WTC11 (cell line): ENCODE measurements at regions not wholly inside any gene's neighbourhood (a gene's known extent, or its start where the extent isn't known, plus 50 kb on each side); places are given as distances from the start of the nearest gene placed in this dataset.

ENCODE experiments used
- ATAC-seq: fragments of 200-7000 bp; cut with Tn5 transposase; 2 replicates; pipeline ENCODE4 v1.10.0; 2021; ENCODE audit warnings: mild to moderate bottlenecking, moderate library complexity
- CTCF ChIA-PET: fragments of 300-600 bp; sonication (Branson Sonifier 250); formaldehyde crosslinking; loops from one replicate; lab custom pipeline; 2021; ENCODE audit warnings: antibody characterized with exemption; lab: Charles Lee
- POLR2A ChIA-PET: fragments of 350-600 bp; sonication (Branson Sonifier 250); formaldehyde crosslinking; loops from one replicate; lab custom pipeline; 2021; ENCODE audit warnings: antibody characterized with exemption; lab: Charles Lee
- DNase-seq: peaks from one replicate; pipeline ENCODE4 v3.0.0; 2021; ENCODE audit warnings: low spot score
- H3K27ac Mint-ChIP-seq: 2 replicates; pipeline ENCODE4 v1.8.0; 2021; ENCODE audit warnings: mixed read lengths
- H3K27me3 Mint-ChIP-seq: 2 replicates; pipeline ENCODE4 v1.8.0; 2021; ENCODE audit warnings: low read depth, mild to moderate bottlenecking, moderate library complexity, mixed read lengths
- H3K36me3 Mint-ChIP-seq: 2 replicates; pipeline ENCODE4 v1.8.0; 2021; ENCODE audit warnings: mixed read lengths
- H3K4me1 Mint-ChIP-seq: 2 replicates; pipeline ENCODE4 v1.8.0; 2022; ENCODE audit warnings: mixed read lengths
- H3K4me3 Mint-ChIP-seq: 2 replicates; pipeline ENCODE4 v1.8.0; 2021; ENCODE audit warnings: mild to moderate bottlenecking, moderate library complexity, mixed read lengths
- H3K9me3 Mint-ChIP-seq: 2 replicates; pipeline ENCODE4 v1.8.0; 2021; ENCODE audit warnings: mixed read lengths
- AR ChIP-seq: fragments of 250-450 bp; sonication (Bioruptor Pico); IDR thresholded peaks from 2 replicates; pipeline ENCODE4 v1.9.0; 2021; ENCODE audit warnings: mild to moderate bottlenecking
- ATF2 ChIP-seq: sonication (generic); formaldehyde crosslinking; IDR thresholded peaks from 2 replicates; pipeline ENCODE4 v1.8.1; 2022; ENCODE audit warnings: low read depth, missing genetic modification reagents, borderline replicate concordance
- ATF3 ChIP-seq: sonication (generic); formaldehyde crosslinking; conservative IDR thresholded peaks from 2 replicates; pipeline ENCODE4 v1.8.1; 2022; ENCODE audit warnings: mild to moderate bottlenecking, missing genetic modification reagents
- CBFB ChIP-seq: sonication (generic); formaldehyde crosslinking; IDR thresholded peaks from 2 replicates; pipeline ENCODE4 v1.8.1; 2022; ENCODE audit warnings: mild to moderate bottlenecking, low read depth, missing genetic modification reagents
- CTCF ChIP-seq: fragments of 200-600 bp; IDR thresholded peaks from 2 replicates; pipeline ENCODE4 v1.8.0; 2022; ENCODE audit warnings: antibody characterized with exemption
- FOXP4 ChIP-seq: sonication (generic); formaldehyde crosslinking; IDR thresholded peaks from 2 replicates; pipeline ENCODE4 v1.8.0; 2022; ENCODE audit warnings: mild to moderate bottlenecking, missing genetic modification reagents
- GABPB1 ChIP-seq: sonication (generic); formaldehyde crosslinking; IDR thresholded peaks from 2 replicates; pipeline ENCODE4 v1.8.1; 2023; ENCODE audit warnings: mild to moderate bottlenecking, missing genetic modification reagents
- GRHL2 ChIP-seq: fragments of 250-450 bp; sonication (Bioruptor Pico); IDR thresholded peaks from 2 replicates; pipeline ENCODE4 v1.8.0; 2022; ENCODE audit warnings: mild to moderate bottlenecking, moderate library complexity; ENCODE audit not compliant: insufficient replicate concordance, severe bottlenecking
- JAZF1 ChIP-seq: fragments of 250-450 bp; sonication (Bioruptor Pico); IDR thresholded peaks from 2 replicates; pipeline ENCODE4 v1.9.0; 2021; ENCODE audit warnings: moderate library complexity, mild to moderate bottlenecking, inconsistent platforms
- MLX ChIP-seq: sonication (generic); formaldehyde crosslinking; IDR thresholded peaks from 2 replicates; pipeline ENCODE4 v1.8.1; 2023; ENCODE audit warnings: mild to moderate bottlenecking, missing genetic modification reagents, moderate library complexity
- MYBL2 ChIP-seq: sonication (generic); formaldehyde crosslinking; IDR thresholded peaks from 2 replicates; pipeline ENCODE4 v1.8.1; 2023; ENCODE audit warnings: mild to moderate bottlenecking, moderate library complexity, missing genetic modification reagents
- NFATC4 ChIP-seq: fragments of 250-450 bp; sonication (Bioruptor Pico); IDR thresholded peaks from 2 replicates; pipeline ENCODE4 v1.9.0; 2021; ENCODE audit warnings: mild to moderate bottlenecking
- NFE2L1 ChIP-seq: sonication (generic); formaldehyde crosslinking; IDR thresholded peaks from 2 replicates; pipeline ENCODE4 v1.8.1; 2023; ENCODE audit warnings: missing genetic modification reagents
- NR1H2 ChIP-seq: sonication (generic); formaldehyde crosslinking; IDR thresholded peaks from 2 replicates; pipeline ENCODE4 v1.9.0; 2021; ENCODE audit warnings: mild to moderate bottlenecking, moderate library complexity, missing genetic modification reagents
- NR2C2 ChIP-seq: sonication (generic); formaldehyde crosslinking; IDR thresholded peaks from 2 replicates; pipeline ENCODE4 v1.8.0; 2022; ENCODE audit warnings: mild to moderate bottlenecking, missing genetic modification reagents
- NR3C1 ChIP-seq: sonication (generic); formaldehyde crosslinking; conservative IDR thresholded peaks from 2 replicates; pipeline ENCODE4 v1.8.1; 2023; ENCODE audit warnings: low read depth, mild to moderate bottlenecking, missing genetic modification reagents
- TCF7 ChIP-seq: sonication (generic); formaldehyde crosslinking; IDR thresholded peaks from 2 replicates; pipeline ENCODE4 v1.8.0; 2022; ENCODE audit warnings: mild to moderate bottlenecking, low read depth, missing genetic modification reagents, moderate library complexity
- TEAD4 ChIP-seq: sonication (generic); formaldehyde crosslinking; IDR thresholded peaks from 2 replicates; pipeline ENCODE4 v1.8.0; 2022; ENCODE audit warnings: mild to moderate bottlenecking, missing genetic modification reagents
- TP53 ChIP-seq: sonication (generic); formaldehyde crosslinking; IDR thresholded peaks from 2 replicates; pipeline ENCODE4 v1.8.1; 2023; ENCODE audit warnings: mild to moderate bottlenecking, missing genetic modification reagents
- USF2 ChIP-seq: sonication (generic); formaldehyde crosslinking; IDR thresholded peaks from 2 replicates; pipeline ENCODE4 v1.8.1; 2023; ENCODE audit warnings: mild to moderate bottlenecking, missing genetic modification reagents, moderate library complexity
- ZNF396 ChIP-seq: fragments of 250-450 bp; sonication (Bioruptor Pico); IDR thresholded peaks from 2 replicates; pipeline ENCODE4 v1.8.0; 2021; ENCODE audit warnings: mild to moderate bottlenecking, moderate library complexity, borderline replicate concordance
- ZNF671 ChIP-seq: fragments of 250-450 bp; sonication (Bioruptor Pico); IDR thresholded peaks from 2 replicates; pipeline ENCODE4 v1.8.0; 2021; ENCODE audit warnings: mild to moderate bottlenecking

- TF ChIP-seq NR3C1 (CRISPR knock-in tag) (no peak), NR1H2 (CRISPR knock-in tag) (no peak)
- no peaks in the 10 kb centered on the region for H3K4me1 Mint-ChIP-seq
- no peak overlapping the region for H3K4me3 Mint-ChIP-seq
- ChIA-PET POLR2A (no interaction called here), CTCF (no interaction called here)
- H3K36me3 Mint-ChIP-seq, result peaks cover 12% of the 10 kb centered on the region
- H3K9me3 Mint-ChIP-seq, result peaks cover 50% of the 10 kb centered on the region
- H3K27me3 Mint-ChIP-seq, result no peaks in the 10 kb centered on the region
- no peak overlapping the region for H3K27ac Mint-ChIP-seq
- no peak for ATAC-seq
- no peak for DNase-seq
These were observed 83.6 kb upstream of the CCDC39 start for GRCh38 chr3:180762866-180763265.

GRCh38 chr3:180764481-180764880 lies 85.2 kb upstream of the CCDC39 start:
- Mint-ChIP-seq H3K4me1 (no peaks in the 10 kb centered on the region), H3K27ac (no peak overlapping the region), H3K36me3 (peaks cover 15% of the 10 kb centered on the region), H3K4me3 (no peak overlapping the region), H3K27me3 (no peaks in the 10 kb centered on the region), H3K9me3 (peaks cover 56% of the 10 kb centered on the region)
- ChIA-PET POLR2A (no interaction called here), CTCF (no interaction called here)
- DNase-seq (no peak), ATAC-seq (no peak)
- no peak for TF ChIP-seq TCF7 (CRISPR knock-in tag)
- no peak for TF ChIP-seq TP53 (CRISPR knock-in tag)
- TF ChIP-seq ZNF396 (CRISPR knock-in tag), result no peak
- TF ChIP-seq ZNF671 (CRISPR knock-in tag), result no peak
- TF ChIP-seq GRHL2 (CRISPR knock-in tag), result no peak
- TF ChIP-seq CTCF, result no peak
- no peak for TF ChIP-seq NR2C2 (CRISPR knock-in tag)
- TF ChIP-seq FOXP4, result no peak
- TF ChIP-seq JAZF1, result no peak

- no peak for DNase-seq
- no peak for ATAC-seq
- Mint-ChIP-seq H3K36me3 (peaks cover 34% of the 10 kb centered on the region), H3K27ac (no peak overlapping the region), H3K9me3 (peaks cover 84% of the 10 kb centered on the region), H3K4me3 (no peak overlapping the region), H3K4me1 (no peaks in the 10 kb centered on the region), H3K27me3 (no peaks in the 10 kb centered on the region)
- POLR2A ChIA-PET, result no interaction called here
- CTCF ChIA-PET, result no interaction called here
- TF ChIP-seq NFE2L1 (CRISPR knock-in tag) (no peak), CBFB (CRISPR knock-in tag) (no peak), TEAD4 (no peak), ATF2 (CRISPR knock-in tag) (no peak), USF2 (CRISPR knock-in tag) (no peak), MYBL2 (CRISPR knock-in tag) (no peak), ATF3 (no peak), FOXP4 (no peak), TP53 (CRISPR knock-in tag) (no peak), GABPB1 (CRISPR knock-in tag) (no peak), NFATC4 (CRISPR knock-in tag) (no peak), AR (CRISPR knock-in tag) (no peak), MLX (CRISPR knock-in tag) (no peak)
These were observed 91.3 kb upstream of the CCDC39 start for GRCh38 chr3:180770639-180771038.
